ENCODE measurements at regions not wholly inside any gene's neighbourhood (a gene's known extent, or its start where the extent isn't known, plus 50 kb on each side); places are given as distances from the start of the nearest gene placed in this dataset.

DNA sequence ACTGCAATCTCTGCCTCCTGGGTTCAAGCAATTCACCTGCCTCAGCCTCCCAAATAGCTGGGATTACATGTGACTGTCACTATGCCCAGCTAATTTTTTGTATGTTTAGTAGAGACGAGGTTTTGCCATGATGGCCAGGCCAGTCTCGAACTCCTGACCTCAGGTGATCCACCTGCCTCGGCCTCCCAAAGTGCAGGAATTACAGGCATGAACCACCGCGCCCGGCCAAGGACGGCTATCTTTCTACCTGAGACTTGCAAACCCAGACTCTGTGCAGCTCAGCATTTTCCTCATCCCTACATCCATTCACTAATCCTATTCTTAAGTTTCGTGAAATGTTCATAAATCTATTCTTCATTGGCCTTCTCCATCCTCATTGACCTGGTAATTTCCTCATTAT is 330.0 kb downstream of the ANTXR2 start:
- TF ChIP-seq, protein P1, sequence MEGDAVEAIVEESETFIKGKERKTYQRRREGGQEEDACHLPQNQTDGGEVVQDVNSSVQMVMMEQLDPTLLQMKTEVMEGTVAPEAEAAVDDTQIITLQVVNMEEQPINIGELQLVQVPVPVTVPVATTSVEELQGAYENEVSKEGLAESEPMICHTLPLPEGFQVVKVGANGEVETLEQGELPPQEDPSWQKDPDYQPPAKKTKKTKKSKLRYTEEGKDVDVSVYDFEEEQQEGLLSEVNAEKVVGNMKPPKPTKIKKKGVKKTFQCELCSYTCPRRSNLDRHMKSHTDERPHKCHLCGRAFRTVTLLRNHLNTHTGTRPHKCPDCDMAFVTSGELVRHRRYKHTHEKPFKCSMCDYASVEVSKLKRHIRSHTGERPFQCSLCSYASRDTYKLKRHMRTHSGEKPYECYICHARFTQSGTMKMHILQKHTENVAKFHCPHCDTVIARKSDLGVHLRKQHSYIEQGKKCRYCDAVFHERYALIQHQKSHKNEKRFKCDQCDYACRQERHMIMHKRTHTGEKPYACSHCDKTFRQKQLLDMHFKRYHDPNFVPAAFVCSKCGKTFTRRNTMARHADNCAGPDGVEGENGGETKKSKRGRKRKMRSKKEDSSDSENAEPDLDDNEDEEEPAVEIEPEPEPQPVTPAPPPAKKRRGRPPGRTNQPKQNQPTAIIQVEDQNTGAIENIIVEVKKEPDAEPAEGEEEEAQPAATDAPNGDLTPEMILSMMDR (IDR thresholded peaks at IDR 0.05): no peak
- TF ChIP-seq POLR2A (IDR thresholded peaks at IDR 0.05): no peak
